ENCODE measurements at regions not wholly inside any gene's neighbourhood (a gene's known extent, or its start where the extent isn't known, plus 50 kb on each side); places are given as distances from the start of the nearest gene placed in this dataset.

DNA sequence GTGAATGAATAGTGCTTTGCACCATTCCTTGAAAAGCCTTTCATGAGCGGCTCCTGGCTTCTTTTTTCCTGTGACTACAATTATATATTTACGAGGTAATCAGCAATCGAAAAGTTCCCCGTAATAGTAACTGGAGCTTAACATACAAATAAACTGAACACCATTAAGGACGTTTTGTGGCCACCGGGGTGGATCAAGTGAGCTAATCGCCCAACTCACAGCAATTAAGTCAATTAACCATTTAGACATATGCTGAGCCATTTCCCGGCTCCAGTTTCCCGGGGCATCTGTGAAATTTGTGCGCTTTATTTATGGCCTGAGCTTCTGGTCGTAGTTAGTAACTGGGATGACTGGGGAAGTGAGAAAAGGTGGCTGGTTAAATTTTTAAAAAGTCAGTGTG lies 465.2 kb downstream of the MIAT start:
- H3K27me3 ChIP-seq = no peaks in the 10 kb centered on the region
- no peaks in the 10 kb centered on the region for H3K36me3 ChIP-seq
- H3K9ac ChIP-seq = no peak overlapping the region
- no peak overlapping the region for H3K4me2 ChIP-seq
- no peaks in the 10 kb centered on the region; a peak in 1 of 22 replicates for H4K20me1 ChIP-seq
- H3K4me3 ChIP-seq = no peak overlapping the region
- no peak overlapping the region for H3K27ac ChIP-seq
- peaks cover 0 to 10% (median 4%) of the 10 kb centered on the region in 11 experiments; a peak in 7 of 22 replicates for H3K9me3 ChIP-seq (replicated peaks in 1 of 11)
- TF ChIP-seq Cebpa-rat (IDR thresholded peaks at IDR 0.05) = no peak
- peaks cover 8 to 33% (median 22%) of the 10 kb centered on the region in 10 experiments for H3K4me1 ChIP-seq

DNA sequence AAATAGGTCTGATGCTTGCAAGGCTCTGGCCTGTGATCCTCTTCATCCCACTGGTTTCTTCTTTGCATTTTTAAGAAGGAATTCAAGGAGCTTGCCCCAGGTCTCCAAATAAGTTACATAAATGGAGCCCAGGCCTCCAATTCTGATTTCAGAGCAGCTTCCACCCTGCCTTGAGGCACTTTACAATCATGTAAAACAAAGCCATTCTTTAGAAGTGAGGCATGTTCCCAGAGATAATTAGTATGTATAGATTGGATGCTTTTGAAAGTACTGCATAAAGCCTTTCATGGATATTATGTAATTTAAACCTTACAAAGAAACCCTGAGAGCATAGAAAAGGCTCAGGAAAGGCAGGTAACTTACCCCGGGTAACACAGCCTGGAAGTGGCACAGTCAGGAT lies 466.5 kb downstream of the MIAT start:
- Histone ChIP-seq H3K27ac (peak overlapping the region in 8 of 11 experiments; percentile 52 to 75 (median 66); a peak in 17 of 22 replicates), H3K4me1 (peaks cover 8 to 46% (median 31%) of the 10 kb centered on the region in 10 experiments), H3K4me2 (peak overlapping the region; percentile 37 to 82 (median 70); a peak in 21 of 22 replicates), H3K4me3 (peak overlapping the region in 2 of 10 experiments; percentile 20 to 25; a peak in 2 of 20 replicates), H3K9ac (peak overlapping the region in 6 of 11 experiments; percentile 29 to 59 (median 55); a peak in 9 of 22 replicates), H3K36me3 (no peaks in the 10 kb centered on the region), H4K20me1 (no peaks in the 10 kb centered on the region; a peak in 1 of 22 replicates), H3K27me3 (no peaks in the 10 kb centered on the region), H3K9me3 (replicated peaks in 1 of 11) (peaks cover 0 to 10% (median 4%) of the 10 kb centered on the region in 11 experiments; a peak in 7 of 22 replicates)
- TF ChIP-seq Cebpa-rat (IDR thresholded peaks at IDR 0.05) = no peak

- no peak for TF ChIP-seq Cebpa-rat (IDR thresholded peaks at IDR 0.05)
- Histone ChIP-seq H3K27ac (peak overlapping the region in 8 of 11 experiments; percentile 52 to 75 (median 66); a peak in 16 of 22 replicates), H3K9me3 (replicated peaks in 1 of 11) (peaks cover 0 to 10% (median 4%) of the 10 kb centered on the region in 11 experiments; a peak in 7 of 22 replicates), H3K9ac (peak overlapping the region in 8 of 11 experiments; percentile 4 to 59 (median 54); a peak in 13 of 22 replicates), H3K4me1 (peaks cover 8 to 52% (median 36%) of the 10 kb centered on the region in 10 experiments), H4K20me1 (no peaks in the 10 kb centered on the region; a peak in 1 of 22 replicates), H3K4me3 (peak overlapping the region in 2 of 10 experiments; percentile 20 to 25; a peak in 1 of 20 replicates), H3K27me3 (no peaks in the 10 kb centered on the region), H3K4me2 (peak overlapping the region; percentile 37 to 82 (median 70)), H3K36me3 (no peaks in the 10 kb centered on the region)
Measured at GRCh38 chr22:27124351-27124966, 467.1 kb downstream of the MIAT start.

GRCh38 chr22:27125539-27125938 lies 468.2 kb downstream of the MIAT start:
- Histone ChIP-seq H3K4me2 (peak overlapping the region in 6 of 11 experiments; percentile 1 to 82 (median 76); a peak in 5 of 22 replicates), H3K4me1 (peaks cover 8 to 62% (median 43%) of the 10 kb centered on the region in 10 experiments), H3K9me3 (replicated peaks in 1 of 11) (0 out of 22 replicates have a peak, but pooled peaks cover 0 to under 1% (median 0%) of the 10 kb centered on the region in 11 experiments), H4K20me1 (no peaks in the 10 kb centered on the region; a peak in 1 of 22 replicates), H3K9ac (no peak overlapping the region), H3K27me3 (no peaks in the 10 kb centered on the region), H3K36me3 (no peaks in the 10 kb centered on the region), H3K4me3 (no peak overlapping the region), H3K27ac (no peak overlapping the region)
- no peak for TF ChIP-seq Cebpa-rat (IDR thresholded peaks at IDR 0.05)

DNA sequence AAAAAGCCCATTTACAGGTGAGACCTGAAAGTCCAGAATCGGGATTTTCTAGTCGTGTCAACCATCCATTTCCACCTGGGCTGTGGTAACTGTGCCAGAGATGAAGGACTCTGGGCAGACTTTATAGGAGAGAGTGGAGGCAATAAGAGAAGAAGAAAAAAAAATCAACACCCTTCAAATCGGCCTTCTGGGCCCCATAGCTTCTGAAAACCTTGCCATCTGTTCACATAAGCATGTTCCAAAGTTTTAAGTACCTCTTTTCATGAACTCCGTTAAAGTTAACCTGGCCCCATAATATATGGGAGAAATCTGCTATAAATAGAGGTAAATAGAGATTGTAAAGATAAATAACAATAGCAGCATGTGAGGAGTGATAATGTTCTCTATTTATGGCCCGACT lies 470.5 kb downstream of the MIAT start:
- no peak for TF ChIP-seq Cebpa-rat (IDR thresholded peaks at IDR 0.05)
- Histone ChIP-seq H3K27me3 (no peaks in the 10 kb centered on the region), H3K9me3 (replicated peaks in 1 of 11) (no peaks in the 10 kb centered on the region), H3K9ac (no peak overlapping the region; a peak in 1 of 22 replicates), H3K4me2 (peak overlapping the region in 4 of 11 experiments; percentile 75 to 85 (median 78); a peak in 7 of 22 replicates), H4K20me1 (no peaks in the 10 kb centered on the region; a peak in 1 of 22 replicates), H3K27ac (no peak overlapping the region), H3K4me3 (no peak overlapping the region), H3K4me1 (peaks cover 19 to 84% (median 60%) of the 10 kb centered on the region in 10 experiments), H3K36me3 (no peaks in the 10 kb centered on the region)

DNA sequence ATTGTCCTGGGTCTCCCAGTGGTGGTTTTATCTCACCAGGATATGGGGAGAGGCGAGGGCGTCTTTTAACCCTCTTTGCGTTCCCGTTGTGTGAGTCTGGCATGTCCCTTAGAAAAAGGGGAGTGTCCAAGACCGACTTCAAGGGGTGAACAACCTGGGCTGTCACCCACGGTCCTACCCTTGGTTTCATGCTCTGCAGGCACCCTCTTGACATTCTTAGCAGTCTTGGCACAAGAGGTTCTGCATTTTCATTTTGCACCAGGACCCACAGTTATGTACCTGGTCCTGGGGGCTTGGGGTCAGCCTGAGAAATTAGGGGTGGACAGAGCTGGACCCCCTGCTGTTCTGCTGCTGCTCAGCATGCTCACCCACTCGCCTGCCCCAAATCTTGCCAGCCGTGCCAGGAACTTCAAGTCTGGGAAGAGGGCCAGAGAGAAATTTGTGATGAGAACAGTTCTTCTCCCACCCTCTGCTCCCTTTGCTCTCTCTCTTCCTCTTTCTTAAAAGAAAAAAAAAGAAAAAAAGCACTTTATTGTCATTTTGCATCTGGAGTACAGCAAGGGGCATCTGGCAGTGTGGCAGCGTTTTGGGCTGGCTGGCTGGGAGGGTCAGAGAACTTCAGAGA lies 471.2 kb downstream of the MIAT start:
- H3K9ac ChIP-seq = peak overlapping the region in 3 of 11 experiments; percentile 0 to 42 (median 5); a peak in 2 of 22 replicates
- H3K4me1 ChIP-seq = peaks cover 26 to 84% (median 64%) of the 10 kb centered on the region in 10 experiments
- peak overlapping the region in 4 of 11 experiments; percentile 9 to 43 (median 30); a peak in 8 of 22 replicates for H3K27ac ChIP-seq
- H3K4me3 ChIP-seq = no peak overlapping the region
- no peaks in the 10 kb centered on the region for H3K36me3 ChIP-seq
- no peak for TF ChIP-seq Cebpa-rat (IDR thresholded peaks at IDR 0.05)
- H3K4me2 ChIP-seq = peak overlapping the region in 8 of 11 experiments; percentile 11 to 85 (median 70); a peak in 13 of 22 replicates
- H3K27me3 ChIP-seq = no peaks in the 10 kb centered on the region
- no peaks in the 10 kb centered on the region for H3K9me3 ChIP-seq (replicated peaks in 1 of 11)
- H4K20me1 ChIP-seq = no peaks in the 10 kb centered on the region; a peak in 1 of 22 replicates

GRCh38 chr22:27129266-27129665 lies 471.9 kb downstream of the MIAT start:
- Histone ChIP-seq H3K9ac (peak overlapping the region in 2 of 11 experiments; percentile 0 to 42; a peak in 1 of 22 replicates), H3K4me2 (peak overlapping the region in 8 of 11 experiments; percentile 11 to 85 (median 70); a peak in 13 of 22 replicates), H3K27me3 (no peaks in the 10 kb centered on the region), H3K4me3 (no peak overlapping the region), H3K27ac (peak overlapping the region in 4 of 11 experiments; percentile 9 to 43 (median 30); a peak in 7 of 22 replicates), H3K36me3 (no peaks in the 10 kb centered on the region), H3K9me3 (replicated peaks in 1 of 11) (no peaks in the 10 kb centered on the region), H3K4me1 (peaks cover 28 to 84% (median 64%) of the 10 kb centered on the region in 10 experiments), H4K20me1 (no peaks in the 10 kb centered on the region; a peak in 1 of 22 replicates)
- peak in 1 of 11 experiments; percentile 20; a peak in 1 of 22 replicates for TF ChIP-seq Cebpa-rat (IDR thresholded peaks at IDR 0.05)

DNA sequence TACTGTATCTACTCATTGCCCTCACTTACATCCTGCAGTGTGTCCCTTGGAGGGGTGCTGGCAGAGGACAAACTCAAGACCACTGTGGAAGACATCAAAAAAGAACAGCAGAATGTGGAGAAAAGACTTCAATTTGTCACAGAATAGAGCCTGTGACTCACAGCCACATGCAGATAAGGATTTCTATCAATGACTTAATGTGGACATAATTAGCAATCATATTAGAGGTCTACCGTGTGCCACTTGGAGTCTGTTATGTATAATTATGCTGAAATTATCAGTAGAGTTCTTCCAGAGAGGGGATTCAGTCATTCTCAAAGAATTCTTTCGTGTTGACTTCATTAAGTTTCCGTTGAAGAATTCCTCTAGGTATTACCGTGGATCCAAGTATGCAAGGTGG lies 473.5 kb downstream of the MIAT start:
- Histone ChIP-seq H3K27ac (peak overlapping the region in 2 of 11 experiments; percentile 1 to 2; a peak in 1 of 22 replicates), H3K27me3 (no peaks in the 10 kb centered on the region), H3K9me3 (replicated peaks in 1 of 11) (peaks cover 0 to 1% (median 0%) of the 10 kb centered on the region in 11 experiments; a peak in 3 of 22 replicates), H3K4me2 (peak overlapping the region in 6 of 11 experiments; percentile 13 to 96 (median 79); a peak in 8 of 22 replicates), H3K4me1 (peaks cover 30 to 86% (median 66%) of the 10 kb centered on the region in 10 experiments), H4K20me1 (no peaks in the 10 kb centered on the region), H3K36me3 (no peaks in the 10 kb centered on the region), H3K4me3 (no peak overlapping the region), H3K9ac (no peak overlapping the region)
- TF ChIP-seq Cebpa-rat (IDR thresholded peaks at IDR 0.05) = no peak

Data from BLaER1 treated with 17β-estradiol and CSF1 and Interleukin-3, amounts not matched to agents 10 nM and 100 nM (cell line).